KBM-7 (cell line): ENCODE measurements at regions not wholly inside any gene's neighbourhood (a gene's known extent, or its start where the extent isn't known, plus 50 kb on each side); places are given as distances from the start of the nearest gene placed in this dataset.
A peak's percentile ranks its signal among the peaks of the same experiment; 100 is the strongest.
"Not testable (repeated sequence)": the region's sequence is repeated elsewhere in the genome, so short reads cannot be mapped to it uniquely, and the experiment has no call there.

ENCODE experiments used
- DNase-seq: peaks from one replicate; pipeline ENCODE4 v3.0.0-alpha.2; 2015
- in situ Hi-C: fragments of 300-500 bp; cut with MboI; formaldehyde crosslinking; loops from 2 replicates; pipeline ENCODE4 v1.14.3; 2020; ENCODE audit warnings: low sequenced_read_pairs, low pct_unique_long_range_greater_than_20kb, mixed read lengths

- DNase-seq = no peak
- in situ Hi-C loops = no loop called here
These were observed 501.0 kb upstream of the EDIL3 start for GRCh38 chr5:84885485-84886258.

GRCh38 chr5:84881737-84882136 lies 497.1 kb upstream of the EDIL3 start:
- in situ Hi-C loops = no loop called here
- no peak for DNase-seq

GRCh38 chr5:84874196-84874595 lies 489.5 kb upstream of the EDIL3 start:
- DNase-seq = no peak

GRCh38 chr5:84872768-84873167 lies 488.1 kb upstream of the EDIL3 start:
- DNase-seq = no peak
- in situ Hi-C loops = no loop called here

More at GRCh38 chr5:84874196-84874595, 489.5 kb upstream of the EDIL3 start:
- in situ Hi-C loops = no loop called here

GRCh38 chr5:84870369-84870768 lies 485.7 kb upstream of the EDIL3 start:
- in situ Hi-C loops = no loop called here
- peak; percentile 57 for DNase-seq

- in situ Hi-C loops = no loop called here
- DNase-seq = no peak
These were observed 485.0 kb upstream of the EDIL3 start for GRCh38 chr5:84869675-84870074.

GRCh38 chr5:84863936-84864335 lies 479.3 kb upstream of the EDIL3 start:
- DNase-seq, in situ Hi-C loops: not testable (repeated sequence)

- in situ Hi-C loops = no loop called here
- no peak for DNase-seq
These were observed 478.3 kb upstream of the EDIL3 start for GRCh38 chr5:84863020-84863419.

GRCh38 chr5:84862132-84862531 lies 477.5 kb upstream of the EDIL3 start:
- in situ Hi-C loops = no loop called here
- no peak for DNase-seq

- in situ Hi-C loops = no loop called here
These were observed 476.6 kb upstream of the EDIL3 start for GRCh38 chr5:84861306-84861705.

GRCh38 chr5:84859056-84859455 lies 474.4 kb upstream of the EDIL3 start:
- no peak for DNase-seq
- in situ Hi-C loops = no loop called here

More at GRCh38 chr5:84861306-84861705, 476.6 kb upstream of the EDIL3 start:
- DNase-seq = no peak

GRCh38 chr5:84831701-84832100 lies 447.0 kb upstream of the EDIL3 start:
- no peak for DNase-seq
- in situ Hi-C loops = no loop called here

GRCh38 chr5:84830265-84830664 lies 445.6 kb upstream of the EDIL3 start:
- in situ Hi-C loops = no loop called here
- DNase-seq = no peak

GRCh38 chr5:84825606-84826005 lies 440.9 kb upstream of the EDIL3 start:
- in situ Hi-C loops = no loop called here
- DNase-seq = no peak

GRCh38 chr5:84821924-84822323 lies 437.2 kb upstream of the EDIL3 start:
- in situ Hi-C loops = no loop called here

GRCh38 chr5:84817953-84818352 lies 433.3 kb upstream of the EDIL3 start:
- in situ Hi-C loops = no loop called here
- DNase-seq = no peak

More at GRCh38 chr5:84821924-84822323, 437.2 kb upstream of the EDIL3 start:
- no peak for DNase-seq

GRCh38 chr5:84816746-84817547 lies 432.3 kb upstream of the EDIL3 start:
- in situ Hi-C loops = no loop called here
- DNase-seq = no peak

GRCh38 chr5:84816160-84816559 lies 431.5 kb upstream of the EDIL3 start:
- DNase-seq = no peak
- in situ Hi-C loops = no loop called here

GRCh38 chr5:84805473-84805872 lies 420.8 kb upstream of the EDIL3 start:
- in situ Hi-C loops = no loop called here
- no peak for DNase-seq

- no peak for DNase-seq
- in situ Hi-C loops = no loop called here
These were observed 411.7 kb upstream of the EDIL3 start for GRCh38 chr5:84796399-84796798.
